Suprapubic skin (tissue), 4 donors: ENCODE measurements at regions not wholly inside any gene's neighbourhood (a gene's known extent, or its start where the extent isn't known, plus 50 kb on each side); places are given as distances from the start of the nearest gene placed in this dataset.

Experiments used
- CTCF ChIP-seq, 2 donors: fragments of 200-600 bp in 1 of 2; fragments of 450-650 bp in 1 of 2; sonication (generic) in 1 of 2; IDR thresholded peaks; one replicate each; pipeline ENCODE4 v1.5.1; 2016 to 2019; ENCODE audit warnings: antibody characterized with exemption in 2 of 2, mild to moderate bottlenecking in 1 of 2, moderate library complexity in 1 of 2
- POLR2A ChIP-seq, 2 donors: fragments of 450-650 bp; IDR thresholded peaks; one replicate each; pipeline ENCODE4 v1.6.1; 2017; ENCODE audit warnings: antibody characterized with exemption in 2 of 2, mild to moderate bottlenecking in 2 of 2, moderate library complexity in 2 of 2
- POLR2AphosphoS5 ChIP-seq, 3 donors: sonication (generic); formaldehyde crosslinking; IDR thresholded peaks; one replicate each; pipeline ENCODE4 v1.6.1; 2017; ENCODE audit warnings: antibody characterized with exemption in 3 of 3

GRCh38 chr18:78659057-78659456 lies 320.6 kb upstream of the SALL3 start:
- TF ChIP-seq CTCF (IDR thresholded peaks at IDR 0.05) (no peak), POLR2A (IDR thresholded peaks at IDR 0.05) (no peak), POLR2AphosphoS5 (IDR thresholded peaks at IDR 0.05) (no peak)
